Endodermal cell (in vitro differentiated cells): ENCODE measurements at regions not wholly inside any gene's neighbourhood (a gene's known extent, or its start where the extent isn't known, plus 50 kb on each side); places are given as distances from the start of the nearest gene placed in this dataset.

Source experiments
- DNase-seq: peaks from one replicate; pipeline ENCODE4 v3.0.0-alpha.2; 2017
- H3K27ac ChIP-seq: 2 replicates; pipeline ENCODE4 v1.5.1; 2013; ENCODE audit warnings: mild to moderate bottlenecking, low read depth, low read length, moderate library complexity
- H3K27me3 ChIP-seq: 2 replicates; pipeline ENCODE4 v1.6.1; 2013; ENCODE audit warnings: mild to moderate bottlenecking, low read length, moderate library complexity; ENCODE audit not compliant: insufficient read depth, control insufficient read depth, poor library complexity, severe bottlenecking
- H3K36me3 ChIP-seq: 2 replicates; pipeline ENCODE4 v1.7.0; 2013; ENCODE audit warnings: mild to moderate bottlenecking, low read length, moderate library complexity; ENCODE audit not compliant: control insufficient read depth, insufficient read depth
- H3K4me1 ChIP-seq: one replicate; pipeline ENCODE4 v1.7.0; 2013; ENCODE audit warnings: low read length; ENCODE audit not compliant: control insufficient read depth, insufficient read depth
- H3K4me3 ChIP-seq: 2 replicates; pipeline ENCODE4 v1.5.1; 2013; ENCODE audit warnings: mild to moderate bottlenecking, low read length, moderate library complexity
- H3K9ac ChIP-seq: 2 replicates; pipeline ENCODE4 v1.6.1; 2013; ENCODE audit warnings: mild to moderate bottlenecking, low read length, moderate library complexity; ENCODE audit not compliant: poor library complexity, severe bottlenecking; ENCODE audit errors: extremely low read depth
- H3K9me3 ChIP-seq: 2 replicates; pipeline ENCODE4 v1.6.1; 2013; ENCODE audit warnings: mild to moderate bottlenecking, low read length, moderate library complexity; ENCODE audit not compliant: control insufficient read depth
- H3K27ac Mint-ChIP-seq: 2 replicates; pipeline ENCODE4 v1.8.0; 2020; ENCODE audit warnings: mixed read lengths
- H3K27me3 Mint-ChIP-seq: 2 replicates; pipeline ENCODE4 v1.8.0; 2021; ENCODE audit warnings: mild to moderate bottlenecking, mixed read lengths; ENCODE audit not compliant: insufficient read depth
- H3K36me3 Mint-ChIP-seq: 2 replicates; pipeline ENCODE4 v1.8.0; 2020; ENCODE audit warnings: low read depth, mixed read lengths
- H3K4me1 Mint-ChIP-seq: 2 replicates; pipeline ENCODE4 v1.8.0; 2020; ENCODE audit warnings: mixed read lengths
- H3K4me3 Mint-ChIP-seq: 2 replicates; pipeline ENCODE4 v1.8.0; 2020; ENCODE audit warnings: mild to moderate bottlenecking, moderate library complexity, mixed read lengths
- H3K9me3 Mint-ChIP-seq: 2 replicates; pipeline ENCODE4 v1.8.0; 2020; ENCODE audit warnings: mild to moderate bottlenecking, mixed read lengths
- WGBS, 2 experiments: methylation state at CpG; one replicate each; pipeline versions ENCODE4 v1.1.5 to v1.1.7; 2013; ENCODE audit warnings: missing lambda C conversion rate in 2 of 2, mixed read lengths in 1 of 2; ENCODE audit not compliant: insufficient coverage in 1 of 2, insufficient read length in 1 of 2; 5-methylcytosine and 5-hydroxymethylcytosine counted together
- TF ChIP-seq, protein P1 (sequence below): fragments of 200-600 bp; sonication (generic); conservative IDR thresholded peaks from 2 replicates; pipeline ENCODE4 v1.5.0; 2021; ENCODE audit warnings: antibody characterized with exemption, mild to moderate bottlenecking

GRCh38 chr10:43905512-43906236, 257.0 kb upstream of the ZNF32 start:
- Histone ChIP-seq H3K36me3 (no peaks in the 10 kb centered on the region), H3K4me3 (no peak overlapping the region), H3K9me3 (no peaks in the 10 kb centered on the region), H3K9ac (no peak overlapping the region), H3K4me1 (no peaks in the 10 kb centered on the region), H3K27ac (no peak overlapping the region), H3K27me3 (no peaks in the 10 kb centered on the region)
- Mint-ChIP-seq H3K9me3 (no peaks in the 10 kb centered on the region), H3K4me3 (no peak overlapping the region), H3K27me3 (peaks cover 4% of the 10 kb centered on the region), H3K4me1 (no peaks in the 10 kb centered on the region), H3K27ac (no peak overlapping the region), H3K36me3 (no peaks in the 10 kb centered on the region)
- TF ChIP-seq, protein P1, sequence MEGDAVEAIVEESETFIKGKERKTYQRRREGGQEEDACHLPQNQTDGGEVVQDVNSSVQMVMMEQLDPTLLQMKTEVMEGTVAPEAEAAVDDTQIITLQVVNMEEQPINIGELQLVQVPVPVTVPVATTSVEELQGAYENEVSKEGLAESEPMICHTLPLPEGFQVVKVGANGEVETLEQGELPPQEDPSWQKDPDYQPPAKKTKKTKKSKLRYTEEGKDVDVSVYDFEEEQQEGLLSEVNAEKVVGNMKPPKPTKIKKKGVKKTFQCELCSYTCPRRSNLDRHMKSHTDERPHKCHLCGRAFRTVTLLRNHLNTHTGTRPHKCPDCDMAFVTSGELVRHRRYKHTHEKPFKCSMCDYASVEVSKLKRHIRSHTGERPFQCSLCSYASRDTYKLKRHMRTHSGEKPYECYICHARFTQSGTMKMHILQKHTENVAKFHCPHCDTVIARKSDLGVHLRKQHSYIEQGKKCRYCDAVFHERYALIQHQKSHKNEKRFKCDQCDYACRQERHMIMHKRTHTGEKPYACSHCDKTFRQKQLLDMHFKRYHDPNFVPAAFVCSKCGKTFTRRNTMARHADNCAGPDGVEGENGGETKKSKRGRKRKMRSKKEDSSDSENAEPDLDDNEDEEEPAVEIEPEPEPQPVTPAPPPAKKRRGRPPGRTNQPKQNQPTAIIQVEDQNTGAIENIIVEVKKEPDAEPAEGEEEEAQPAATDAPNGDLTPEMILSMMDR = no peak
- DNase-seq = no peak
- 91 to 95% methylated on average over 7 to 10 of the region's 10 CpGs for WGBS, 2 experiments

- Histone ChIP-seq H3K27ac (no peak overlapping the region), H3K4me3 (no peak overlapping the region), H3K9ac (no peak overlapping the region), H3K36me3 (no peaks in the 10 kb centered on the region), H3K4me1 (no peaks in the 10 kb centered on the region), H3K27me3 (no peaks in the 10 kb centered on the region), H3K9me3 (no peaks in the 10 kb centered on the region)
- TF ChIP-seq, protein P1 = no peak
- H3K36me3 Mint-ChIP-seq = no peaks in the 10 kb centered on the region
- DNase-seq = no peak
- WGBS, 2 experiments = 83 to 86% methylated on average over 5 to 8 of the region's 9 CpGs
- H3K27ac Mint-ChIP-seq = no peak overlapping the region
- peaks cover 4% of the 10 kb centered on the region for H3K27me3 Mint-ChIP-seq
- no peaks in the 10 kb centered on the region for H3K9me3 Mint-ChIP-seq
- no peak overlapping the region for H3K4me3 Mint-ChIP-seq
- H3K4me1 Mint-ChIP-seq = no peaks in the 10 kb centered on the region
Measured at GRCh38 chr10:43904844-43905243, 256.2 kb upstream of the ZNF32 start.

DNA sequence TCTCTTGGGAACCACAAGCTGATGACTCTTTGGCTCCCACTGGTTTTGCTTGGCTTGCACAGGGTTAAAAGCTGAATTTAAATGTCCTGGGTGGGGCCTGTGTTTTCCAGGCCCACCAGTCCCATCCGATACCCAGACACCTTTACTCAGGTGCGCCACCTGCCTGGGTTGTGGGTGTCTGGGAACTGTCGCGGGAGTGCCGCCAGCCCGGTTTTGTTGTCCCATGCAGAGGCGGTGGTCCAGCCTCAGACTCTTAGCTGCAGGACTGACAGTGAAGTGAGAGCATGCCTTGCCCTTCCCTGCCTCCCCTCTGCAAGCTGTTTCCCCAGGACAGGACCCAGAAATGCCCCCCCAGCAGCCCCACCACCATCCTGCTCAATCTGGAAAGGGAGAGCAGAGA, 255.6 kb upstream of the ZNF32 start:
- no peaks in the 10 kb centered on the region for H3K4me1 ChIP-seq
- H3K9ac ChIP-seq = no peak overlapping the region
- H3K36me3 ChIP-seq = no peaks in the 10 kb centered on the region
- H3K27ac ChIP-seq = no peak overlapping the region
- Mint-ChIP-seq H3K4me3 (no peak overlapping the region), H3K27me3 (peaks cover 4% of the 10 kb centered on the region), H3K4me1 (no peaks in the 10 kb centered on the region), H3K27ac (no peak overlapping the region), H3K36me3 (no peaks in the 10 kb centered on the region), H3K9me3 (no peaks in the 10 kb centered on the region)
- H3K4me3 ChIP-seq = no peak overlapping the region
- TF ChIP-seq, protein P1 = peak; percentile 15
- DNase-seq = peak; percentile 71
- no peaks in the 10 kb centered on the region for H3K9me3 ChIP-seq
- WGBS, 2 experiments = 80 to 93% methylated on average over 1 to 7 of the region's 7 CpGs
- H3K27me3 ChIP-seq = no peaks in the 10 kb centered on the region
